ENCODE measurements at regions not wholly inside any gene's neighbourhood (a gene's known extent, or its start where the extent isn't known, plus 50 kb on each side); places are given as distances from the start of the nearest gene placed in this dataset.

DNA sequence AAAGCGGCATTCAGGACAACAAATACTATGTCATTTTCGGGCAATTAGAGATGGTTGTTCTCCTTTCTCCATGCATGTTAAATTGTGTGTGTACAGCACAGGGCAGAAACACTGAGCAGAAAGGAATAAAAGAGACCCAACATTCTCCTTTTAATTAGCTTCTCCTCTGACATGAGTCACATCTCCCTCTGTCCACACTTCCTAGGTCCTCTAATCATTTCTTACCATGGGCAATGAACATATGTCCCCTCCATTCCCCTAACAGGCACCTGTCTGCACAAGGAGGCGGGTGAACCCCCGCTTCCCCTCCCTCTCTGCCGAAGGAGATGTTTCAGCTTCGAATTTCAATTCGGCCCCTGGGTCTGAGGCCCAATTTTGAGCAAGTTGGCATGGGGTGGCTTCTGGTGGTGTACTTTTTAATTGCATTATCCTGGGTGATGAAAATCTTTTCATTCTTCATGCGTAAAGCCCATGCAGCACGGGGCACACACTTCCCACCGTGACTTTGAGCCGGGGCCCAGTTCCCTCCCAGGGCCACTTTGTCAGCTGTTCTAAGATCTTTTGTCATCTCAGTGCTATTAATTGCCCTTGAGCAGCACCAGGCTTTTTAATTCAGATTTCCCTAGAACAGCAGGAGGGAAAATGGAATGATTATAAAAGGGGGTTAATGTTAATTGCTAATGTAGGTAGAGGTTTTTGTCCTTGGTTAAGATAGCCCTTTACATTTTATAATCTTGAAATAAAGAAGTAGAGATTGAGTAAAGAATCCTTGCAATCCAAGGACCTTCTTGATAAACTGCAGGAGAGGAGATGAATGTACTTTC lies 219.5 kb upstream of the NRP1 start:
- no peak overlapping the region for H3K27ac ChIP-seq (replicated peaks)
- TF ChIP-seq POLR2AphosphoS5 (IDR thresholded peaks at IDR 0.05; ENCODE audit: low read depth) = no peak
- no peak overlapping the region for H3K4me3 ChIP-seq (replicated peaks; ENCODE audit: insufficient read depth, low read length)
- no peaks in the 10 kb centered on the region for H3K27me3 ChIP-seq (ENCODE audit: insufficient read depth, poor library complexity, severe bottlenecking)
- no peak for DNase-seq (ENCODE audit: low read depth in 1 of 2, low spot score in 1 of 2)

- no peak for TF ChIP-seq SPI1 (IDR thresholded peaks at IDR 0.05; ENCODE audit: borderline replicate concordance, low read depth)
- no peak for DNase-seq (ENCODE audit: low read depth in 1 of 2, low spot score in 1 of 2)
- Histone ChIP-seq H3K27ac (replicated peaks) (no peak overlapping the region), H3K27me3 (ENCODE audit: insufficient read depth, poor library complexity, severe bottlenecking) (no peaks in the 10 kb centered on the region), H3K4me3 (replicated peaks; ENCODE audit: insufficient read depth, low read length) (no peak overlapping the region)
These were observed 217.8 kb upstream of the NRP1 start for GRCh38 chr10:33552290-33552689.

- DNase-seq (ENCODE audit: low read depth in 1 of 2, low spot score in 1 of 2) = no peak
- TF ChIP-seq SPI1 (IDR thresholded peaks at IDR 0.05; ENCODE audit: borderline replicate concordance, low read depth) = no peak
- TF ChIP-seq CTCF (IDR thresholded peaks at IDR 0.05; ENCODE audit: insufficient read depth, low read length) = no peak
- TF ChIP-seq REST (IDR thresholded peaks at IDR 0.05; ENCODE audit: insufficient replicate concordance, low read depth) = no peak
- no peak for TF ChIP-seq POLR2AphosphoS5 (IDR thresholded peaks at IDR 0.05; ENCODE audit: low read depth)
- no peak for TF ChIP-seq GABPA (IDR thresholded peaks at IDR 0.05; ENCODE audit: low read depth)
- no peak overlapping the region for H3K27ac ChIP-seq (replicated peaks)
- peaks cover 2% of the 10 kb centered on the region for H3K27me3 ChIP-seq (ENCODE audit: insufficient read depth, poor library complexity, severe bottlenecking)
- no peak overlapping the region for H3K4me3 ChIP-seq (replicated peaks; ENCODE audit: insufficient read depth, low read length)
These were observed 216.3 kb upstream of the NRP1 start for GRCh38 chr10:33550811-33551210.

- H3K4me3 ChIP-seq (replicated peaks; ENCODE audit: insufficient read depth, low read length) = no peak overlapping the region
- H3K27me3 ChIP-seq (ENCODE audit: insufficient read depth, poor library complexity, severe bottlenecking) = peaks cover 2% of the 10 kb centered on the region
- no peak for DNase-seq (ENCODE audit: low read depth in 1 of 2, low spot score in 1 of 2)
- no peak overlapping the region for H3K27ac ChIP-seq (replicated peaks)
- TF ChIP-seq GABPA (IDR thresholded peaks at IDR 0.05; ENCODE audit: low read depth) = no peak
- no peak for TF ChIP-seq SPI1 (IDR thresholded peaks at IDR 0.05; ENCODE audit: borderline replicate concordance, low read depth)
- no peak for TF ChIP-seq CTCF (IDR thresholded peaks at IDR 0.05; ENCODE audit: insufficient read depth, low read length)
- no peak for TF ChIP-seq POLR2AphosphoS5 (IDR thresholded peaks at IDR 0.05; ENCODE audit: low read depth)
- no peak for TF ChIP-seq REST (IDR thresholded peaks at IDR 0.05; ENCODE audit: insufficient replicate concordance, low read depth)
These were observed 213.5 kb upstream of the NRP1 start for GRCh38 chr10:33547976-33548375.

DNA sequence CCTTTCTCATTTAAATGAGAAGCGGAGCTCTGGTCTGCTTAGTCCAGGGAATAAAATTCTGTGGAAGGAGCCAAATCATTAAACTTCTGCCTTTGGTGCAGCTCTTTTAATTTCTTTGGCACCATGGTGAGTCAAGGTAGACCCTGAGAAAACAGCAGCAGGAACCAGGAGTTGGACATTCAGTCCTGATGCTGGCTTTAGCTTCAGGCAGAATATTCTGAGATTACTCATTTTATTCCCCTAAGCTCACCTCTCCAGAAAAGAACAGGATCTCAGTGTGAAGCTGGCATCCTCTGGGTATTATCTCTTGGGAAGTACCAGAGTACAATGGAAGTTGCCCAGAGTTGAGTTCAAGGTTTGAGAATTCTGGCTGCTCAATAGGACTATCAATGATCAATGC lies 211.6 kb upstream of the NRP1 start:
- no peak for DNase-seq (ENCODE audit: low read depth in 1 of 2, low spot score in 1 of 2)
- Histone ChIP-seq H3K27ac (replicated peaks) (no peak overlapping the region), H3K4me3 (replicated peaks; ENCODE audit: insufficient read depth, low read length) (no peak overlapping the region), H3K27me3 (ENCODE audit: insufficient read depth, poor library complexity, severe bottlenecking) (peaks cover 2% of the 10 kb centered on the region)
- TF ChIP-seq GABPA (IDR thresholded peaks at IDR 0.05; ENCODE audit: low read depth) (no peak), REST (IDR thresholded peaks at IDR 0.05; ENCODE audit: insufficient replicate concordance, low read depth) (no peak), POLR2AphosphoS5 (IDR thresholded peaks at IDR 0.05; ENCODE audit: low read depth) (no peak), CTCF (IDR thresholded peaks at IDR 0.05; ENCODE audit: insufficient read depth, low read length) (no peak)

Measured in HL-60 (cell line).